ENCODE measurements at regions not wholly inside any gene's neighbourhood (a gene's known extent, or its start where the extent isn't known, plus 50 kb on each side); places are given as distances from the start of the nearest gene placed in this dataset.

DNA sequence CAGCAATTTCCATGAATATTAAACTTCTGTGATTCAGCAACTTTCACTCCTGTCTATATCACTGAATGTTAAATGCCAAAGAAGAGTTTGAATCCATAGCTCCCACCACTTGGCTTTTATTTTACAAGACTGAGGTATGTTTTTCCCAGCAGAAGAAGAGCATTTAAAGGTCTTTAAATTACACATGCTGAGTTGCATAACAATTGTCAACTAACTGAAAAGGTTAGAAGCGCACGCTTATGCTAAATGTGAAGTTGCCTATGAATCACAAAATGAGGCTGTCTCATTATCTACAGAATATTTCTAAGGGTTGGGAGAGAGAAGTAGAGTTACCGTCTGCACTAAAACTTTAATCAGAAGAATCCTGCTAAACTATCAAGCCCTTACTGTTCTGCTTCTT, 1086.3 kb downstream of the FAM181B start:
- TF ChIP-seq, protein P1, sequence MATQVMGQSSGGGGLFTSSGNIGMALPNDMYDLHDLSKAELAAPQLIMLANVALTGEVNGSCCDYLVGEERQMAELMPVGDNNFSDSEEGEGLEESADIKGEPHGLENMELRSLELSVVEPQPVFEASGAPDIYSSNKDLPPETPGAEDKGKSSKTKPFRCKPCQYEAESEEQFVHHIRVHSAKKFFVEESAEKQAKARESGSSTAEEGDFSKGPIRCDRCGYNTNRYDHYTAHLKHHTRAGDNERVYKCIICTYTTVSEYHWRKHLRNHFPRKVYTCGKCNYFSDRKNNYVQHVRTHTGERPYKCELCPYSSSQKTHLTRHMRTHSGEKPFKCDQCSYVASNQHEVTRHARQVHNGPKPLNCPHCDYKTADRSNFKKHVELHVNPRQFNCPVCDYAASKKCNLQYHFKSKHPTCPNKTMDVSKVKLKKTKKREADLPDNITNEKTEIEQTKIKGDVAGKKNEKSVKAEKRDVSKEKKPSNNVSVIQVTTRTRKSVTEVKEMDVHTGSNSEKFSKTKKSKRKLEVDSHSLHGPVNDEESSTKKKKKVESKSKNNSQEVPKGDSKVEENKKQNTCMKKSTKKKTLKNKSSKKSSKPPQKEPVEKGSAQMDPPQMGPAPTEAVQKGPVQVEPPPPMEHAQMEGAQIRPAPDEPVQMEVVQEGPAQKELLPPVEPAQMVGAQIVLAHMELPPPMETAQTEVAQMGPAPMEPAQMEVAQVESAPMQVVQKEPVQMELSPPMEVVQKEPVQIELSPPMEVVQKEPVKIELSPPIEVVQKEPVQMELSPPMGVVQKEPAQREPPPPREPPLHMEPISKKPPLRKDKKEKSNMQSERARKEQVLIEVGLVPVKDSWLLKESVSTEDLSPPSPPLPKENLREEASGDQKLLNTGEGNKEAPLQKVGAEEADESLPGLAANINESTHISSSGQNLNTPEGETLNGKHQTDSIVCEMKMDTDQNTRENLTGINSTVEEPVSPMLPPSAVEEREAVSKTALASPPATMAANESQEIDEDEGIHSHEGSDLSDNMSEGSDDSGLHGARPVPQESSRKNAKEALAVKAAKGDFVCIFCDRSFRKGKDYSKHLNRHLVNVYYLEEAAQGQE (IDR thresholded peaks at IDR 0.05; ENCODE audit: low read depth): no peak

DNA sequence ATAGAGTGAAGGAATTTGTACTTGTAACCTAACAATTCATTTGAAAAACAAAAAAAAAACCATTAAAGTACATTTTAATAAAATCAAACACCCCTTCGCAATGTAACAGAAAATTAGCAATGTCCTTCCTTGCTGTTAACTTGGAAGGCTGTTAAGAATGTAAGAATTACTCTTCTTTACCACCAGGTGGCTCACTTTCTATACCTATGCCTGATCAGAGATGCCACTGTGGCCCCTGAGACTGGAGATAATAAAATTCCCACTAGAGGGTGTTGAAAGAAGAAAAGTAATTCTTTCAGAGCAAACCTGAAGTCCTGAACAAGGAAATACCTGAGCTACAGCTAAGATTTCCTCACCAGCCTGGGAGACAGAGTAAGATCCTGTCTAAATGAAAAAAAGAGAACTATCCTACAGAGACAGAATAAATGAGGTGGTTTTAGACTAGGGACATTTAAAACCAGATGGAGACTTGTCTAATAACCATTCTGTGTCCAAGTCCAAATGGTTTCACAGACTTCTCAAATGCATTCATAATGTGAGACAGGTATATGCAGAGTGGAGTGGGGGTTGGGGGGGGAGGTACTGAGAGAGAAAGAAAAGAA, 1089.3 kb downstream of the FAM181B start:
- TF ChIP-seq FOXM1 (IDR thresholded peaks at IDR 0.05; ENCODE audit: borderline replicate concordance, low read depth) (no peak), RAD21 (IDR thresholded peaks at IDR 0.05; ENCODE audit: low read depth) (peak; percentile 37; the same call in 1 of the 2 replicates), TCF12 (IDR thresholded peaks at IDR 0.05; ENCODE audit: low read depth) (no peak), YY1 (IDR thresholded peaks at IDR 0.05; ENCODE audit: low read depth) (no peak), CREB1 (IDR thresholded peaks at IDR 0.05; ENCODE audit: low read depth) (no peak)
- TF ChIP-seq, protein P2, sequence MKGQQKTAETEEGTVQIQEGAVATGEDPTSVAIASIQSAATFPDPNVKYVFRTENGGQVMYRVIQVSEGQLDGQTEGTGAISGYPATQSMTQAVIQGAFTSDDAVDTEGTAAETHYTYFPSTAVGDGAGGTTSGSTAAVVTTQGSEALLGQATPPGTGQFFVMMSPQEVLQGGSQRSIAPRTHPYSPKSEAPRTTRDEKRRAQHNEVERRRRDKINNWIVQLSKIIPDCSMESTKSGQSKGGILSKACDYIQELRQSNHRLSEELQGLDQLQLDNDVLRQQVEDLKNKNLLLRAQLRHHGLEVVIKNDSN (IDR thresholded peaks at IDR 0.05): no peak

- no peak for TF ChIP-seq FOXM1 (IDR thresholded peaks at IDR 0.05; ENCODE audit: borderline replicate concordance, low read depth)
- no peak for TF ChIP-seq TEAD4 (IDR thresholded peaks at IDR 0.05)
- TF ChIP-seq, protein P1 (IDR thresholded peaks at IDR 0.05; ENCODE audit: low read depth): no peak
- TF ChIP-seq TCF12 (IDR thresholded peaks at IDR 0.05; ENCODE audit: low read depth): no peak
- no peak for TF ChIP-seq TAF1 (IDR thresholded peaks at IDR 0.05; ENCODE audit: low read depth)
- TF ChIP-seq CEBPB (IDR thresholded peaks at IDR 0.05): no peak
- TF ChIP-seq EGR1 (IDR thresholded peaks at IDR 0.05): no peak
- TF ChIP-seq, protein P2 (IDR thresholded peaks at IDR 0.05): no peak
- no peak for TF ChIP-seq NFIC (IDR thresholded peaks at IDR 0.05)
- no peak for TF ChIP-seq RAD21 (IDR thresholded peaks at IDR 0.05; ENCODE audit: low read depth)
- no peak for TF ChIP-seq CREB1 (IDR thresholded peaks at IDR 0.05; ENCODE audit: low read depth)
- no peak for TF ChIP-seq MAX (IDR thresholded peaks at IDR 0.05)
- TF ChIP-seq ZBTB7A (IDR thresholded peaks at IDR 0.05; ENCODE audit: low read depth): no peak
- no peak for TF ChIP-seq EP300 (IDR thresholded peaks at IDR 0.05; ENCODE audit: borderline replicate concordance)
- TF ChIP-seq YY1 (IDR thresholded peaks at IDR 0.05; ENCODE audit: low read depth): no peak
Measured at GRCh38 chr11:81634483-81634882, 1099.2 kb downstream of the FAM181B start.

GRCh38 chr11:81602508-81602907, 1131.2 kb downstream of the FAM181B start:
- TF ChIP-seq EP300 (IDR thresholded peaks at IDR 0.05; ENCODE audit: borderline replicate concordance): no peak
- no peak for TF ChIP-seq FOXM1 (IDR thresholded peaks at IDR 0.05; ENCODE audit: borderline replicate concordance, low read depth)
- TF ChIP-seq CREB1 (IDR thresholded peaks at IDR 0.05; ENCODE audit: low read depth): no peak
- TF ChIP-seq, protein P1 (IDR thresholded peaks at IDR 0.05; ENCODE audit: low read depth): no peak
- TF ChIP-seq NFIC (IDR thresholded peaks at IDR 0.05): no peak
- no peak for TF ChIP-seq EGR1 (IDR thresholded peaks at IDR 0.05)
- TF ChIP-seq ZBTB7A (IDR thresholded peaks at IDR 0.05; ENCODE audit: low read depth): no peak
- no peak for TF ChIP-seq CEBPB (IDR thresholded peaks at IDR 0.05)
- no peak for TF ChIP-seq YY1 (IDR thresholded peaks at IDR 0.05; ENCODE audit: low read depth)
- TF ChIP-seq TCF12 (IDR thresholded peaks at IDR 0.05; ENCODE audit: low read depth): no peak
- TF ChIP-seq RAD21 (IDR thresholded peaks at IDR 0.05; ENCODE audit: low read depth): no peak
- TF ChIP-seq, protein P2 (IDR thresholded peaks at IDR 0.05): no peak
- TF ChIP-seq TAF1 (IDR thresholded peaks at IDR 0.05; ENCODE audit: low read depth): no peak
- no peak for TF ChIP-seq TEAD4 (IDR thresholded peaks at IDR 0.05)
- TF ChIP-seq MAX (IDR thresholded peaks at IDR 0.05): no peak

All from Ishikawa (cell line).